Right forelimb (tissue), 1 donor: ENCODE measurements at regions not wholly inside any gene's neighbourhood (a gene's known extent, or its start where the extent isn't known, plus 50 kb on each side); places are given as distances from the start of the nearest gene placed in this dataset.
"Not testable (repeated sequence)": the region's sequence is repeated elsewhere in the genome, so short reads cannot be mapped to it uniquely, and the experiment has no call there.

Source experiments
- DNase-seq: peaks from one replicate; pipeline ENCODE4 v3.0.0-alpha.2; 2018

GRCh38 chr7:119745280-119745679, 527.7 kb upstream of the KCND2 start:
- not testable (repeated sequence) for DNase-seq

- DNase-seq: no peak
Measured at GRCh38 chr7:119748251-119748860, 524.6 kb upstream of the KCND2 start.

GRCh38 chr7:119748991-119749390, 524.0 kb upstream of the KCND2 start:
- DNase-seq: no peak

GRCh38 chr7:119756687-119757086, 516.3 kb upstream of the KCND2 start:
- no peak for DNase-seq

DNA sequence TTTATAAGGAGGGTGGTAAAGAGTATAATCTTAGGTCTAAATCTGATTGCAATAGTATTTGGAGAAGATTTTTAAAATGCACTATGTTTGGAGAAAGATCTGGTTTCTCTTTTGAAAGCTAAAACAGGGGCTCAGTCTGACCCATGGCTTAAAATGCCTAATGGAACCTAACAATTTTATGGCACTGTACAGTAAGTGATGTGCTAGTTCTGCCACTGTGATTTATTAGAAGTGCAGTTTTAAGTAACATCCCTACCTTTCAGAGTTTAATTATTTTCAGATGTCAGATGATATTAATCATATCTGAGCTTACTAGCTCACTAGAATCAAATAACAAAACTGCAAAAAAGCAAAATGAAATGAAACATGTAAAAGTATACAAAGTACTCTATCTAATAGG, 514.7 kb upstream of the KCND2 start:
- DNase-seq: no peak

GRCh38 chr7:119761776-119762175, 511.2 kb upstream of the KCND2 start:
- DNase-seq: no peak

GRCh38 chr7:119782286-119782685, 490.7 kb upstream of the KCND2 start:
- DNase-seq: no peak

- no peak for DNase-seq
Measured at GRCh38 chr7:119783799-119784198, 489.2 kb upstream of the KCND2 start.

GRCh38 chr7:119802147-119802546, 470.8 kb upstream of the KCND2 start:
- no peak for DNase-seq

DNA sequence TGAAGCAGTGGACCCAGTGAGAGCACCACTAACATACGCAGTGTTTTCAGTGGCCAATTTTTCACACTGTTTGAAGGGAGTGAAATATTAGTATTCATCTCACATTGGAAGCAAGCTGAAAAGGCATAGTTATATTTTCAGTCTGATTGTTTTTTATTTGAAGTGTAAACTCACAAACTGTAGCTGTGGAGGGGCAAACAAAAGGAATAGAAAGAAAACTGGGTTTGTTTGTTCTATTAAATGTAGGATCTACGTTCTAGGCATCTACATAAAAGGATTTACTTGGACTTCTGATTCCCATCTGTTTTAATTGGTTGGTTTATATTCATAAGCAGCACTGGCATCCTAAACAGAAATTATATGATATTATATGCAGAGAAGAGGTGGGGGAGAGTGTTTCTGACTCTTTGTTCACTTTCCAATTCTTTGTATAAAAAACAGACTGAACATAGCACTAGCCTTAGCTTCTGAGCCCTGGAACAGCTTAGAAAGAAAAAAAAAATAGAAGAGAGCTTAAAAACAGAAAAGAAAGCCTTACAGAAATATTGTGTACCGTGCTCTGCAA, 447.8 kb upstream of the KCND2 start:
- DNase-seq: no peak

GRCh38 chr7:119826547-119826946, 446.4 kb upstream of the KCND2 start:
- no peak for DNase-seq

- DNase-seq: no peak
Measured at GRCh38 chr7:119838444-119838843, 434.5 kb upstream of the KCND2 start.

GRCh38 chr7:119842337-119842736, 430.6 kb upstream of the KCND2 start:
- DNase-seq: no peak

GRCh38 chr7:119842786-119843185, 430.2 kb upstream of the KCND2 start:
- DNase-seq: no peak

DNA sequence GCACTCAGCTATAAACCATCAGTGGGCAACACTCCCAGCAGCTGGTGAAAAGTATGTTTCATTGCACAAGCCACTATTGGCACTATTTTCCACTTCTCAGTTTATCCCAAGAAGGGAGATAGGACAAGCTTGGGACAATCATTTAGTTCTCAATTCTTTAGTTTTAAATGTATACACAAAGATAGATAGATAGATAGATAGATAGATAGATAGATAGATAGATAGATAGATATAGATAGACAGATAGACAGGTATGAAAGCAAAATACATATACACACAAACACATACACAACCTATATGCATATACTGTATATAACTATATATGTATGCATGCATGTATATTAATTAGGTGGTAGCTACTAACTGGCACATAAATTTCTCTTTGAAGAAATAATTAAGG, 411.6 kb upstream of the KCND2 start:
- DNase-seq: no peak

- DNase-seq: no peak
Measured at GRCh38 chr7:119868387-119868786, 404.6 kb upstream of the KCND2 start.

- no peak for DNase-seq
Measured at GRCh38 chr7:119879835-119880234, 393.1 kb upstream of the KCND2 start.

DNA sequence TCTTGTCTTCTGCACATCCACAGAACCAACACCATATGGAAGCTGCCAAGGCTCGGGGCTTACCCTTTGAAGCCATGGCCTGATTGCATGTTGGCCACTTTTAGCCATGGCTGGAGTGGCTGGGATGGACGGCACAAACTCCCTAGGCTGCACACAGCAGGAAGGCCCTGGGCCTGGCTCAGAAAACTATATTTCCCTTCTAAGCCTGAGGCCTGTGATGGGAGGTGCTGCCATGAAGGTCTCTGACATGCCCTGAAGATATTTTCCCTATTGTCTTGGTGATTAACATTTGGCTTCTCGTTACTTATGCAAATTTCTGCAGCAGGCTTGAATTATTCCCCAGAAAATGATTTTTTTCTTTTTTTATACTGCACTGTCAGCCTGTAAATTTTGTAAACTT, 387.0 kb upstream of the KCND2 start:
- DNase-seq: no peak

DNA sequence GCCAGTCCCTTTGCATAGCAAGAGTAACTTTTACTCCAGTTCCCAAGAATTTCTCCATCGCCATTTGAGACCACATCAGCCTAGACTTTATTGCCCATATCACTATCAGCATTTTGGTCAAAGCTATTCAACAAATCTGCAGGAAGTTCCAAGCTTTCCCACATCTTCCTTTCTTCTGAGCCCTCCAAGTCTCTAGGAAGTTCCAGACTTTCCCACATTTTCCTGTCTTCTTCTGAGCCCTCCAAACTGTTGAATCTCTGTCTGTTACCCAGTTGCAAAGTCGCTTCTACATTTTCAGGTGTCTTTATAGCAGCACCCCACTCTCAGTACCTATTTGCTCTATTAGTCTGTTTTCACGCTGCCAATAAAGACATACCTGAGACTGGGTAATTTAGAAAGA, 386.4 kb upstream of the KCND2 start:
- DNase-seq: not testable (repeated sequence)

DNA sequence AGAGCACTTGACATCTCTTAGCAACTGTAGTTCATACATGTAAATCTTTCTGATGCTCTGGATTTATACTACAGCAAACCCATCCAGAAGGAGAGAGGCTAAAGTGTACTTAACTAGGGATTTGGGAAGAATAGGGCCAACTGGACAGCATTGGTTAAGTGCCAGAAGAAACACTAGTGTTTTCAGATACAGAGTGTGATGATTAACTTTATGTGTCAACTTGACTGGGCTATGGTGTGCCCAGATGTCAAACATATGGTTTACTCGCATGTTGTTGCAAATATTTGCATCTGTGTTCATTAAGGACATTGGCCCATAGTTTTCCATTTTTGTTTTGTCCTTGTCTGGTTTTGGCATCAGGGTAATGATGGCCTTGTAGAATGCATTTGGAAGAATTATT, 384.7 kb upstream of the KCND2 start:
- DNase-seq: no peak

DNA sequence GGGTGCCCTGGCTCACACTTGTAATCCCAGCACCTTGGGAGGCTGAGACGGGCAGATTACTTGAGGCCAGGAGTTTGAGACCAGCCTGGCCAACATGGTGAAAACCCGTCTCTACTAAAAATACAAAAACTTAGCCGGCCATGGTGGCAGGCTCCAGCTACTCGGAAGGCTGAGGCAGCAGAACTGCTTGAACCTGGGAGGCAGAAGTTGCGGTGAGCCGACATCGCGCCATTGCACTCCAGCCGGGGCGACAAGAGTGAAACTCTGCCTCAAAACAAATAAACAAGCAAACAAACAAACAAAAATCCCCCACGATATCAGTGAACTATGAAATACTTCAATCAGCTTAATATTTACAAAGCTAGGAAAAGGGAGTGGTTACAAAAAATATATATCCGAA, 382.3 kb upstream of the KCND2 start:
- no peak for DNase-seq

- no peak for DNase-seq
Measured at GRCh38 chr7:119895320-119895719, 377.7 kb upstream of the KCND2 start.

DNA sequence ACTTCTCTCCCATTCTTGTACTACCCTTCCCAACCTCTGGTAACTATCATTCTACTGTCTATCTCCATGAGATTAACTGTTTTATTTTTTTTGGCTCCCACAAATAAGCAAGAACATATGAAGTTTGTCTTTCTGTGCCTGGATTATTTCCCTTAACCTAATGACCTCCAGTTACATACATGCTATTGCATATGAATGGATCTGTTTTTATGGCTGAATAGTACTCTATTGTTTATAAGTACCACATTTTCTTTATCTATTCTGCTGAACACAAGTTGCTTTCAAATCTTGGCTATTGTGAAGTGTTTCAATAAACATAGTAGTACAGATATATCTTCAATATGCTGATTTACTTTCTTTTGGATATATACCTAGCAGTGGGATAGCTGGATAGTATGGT, 376.6 kb upstream of the KCND2 start:
- DNase-seq: no peak

DNA sequence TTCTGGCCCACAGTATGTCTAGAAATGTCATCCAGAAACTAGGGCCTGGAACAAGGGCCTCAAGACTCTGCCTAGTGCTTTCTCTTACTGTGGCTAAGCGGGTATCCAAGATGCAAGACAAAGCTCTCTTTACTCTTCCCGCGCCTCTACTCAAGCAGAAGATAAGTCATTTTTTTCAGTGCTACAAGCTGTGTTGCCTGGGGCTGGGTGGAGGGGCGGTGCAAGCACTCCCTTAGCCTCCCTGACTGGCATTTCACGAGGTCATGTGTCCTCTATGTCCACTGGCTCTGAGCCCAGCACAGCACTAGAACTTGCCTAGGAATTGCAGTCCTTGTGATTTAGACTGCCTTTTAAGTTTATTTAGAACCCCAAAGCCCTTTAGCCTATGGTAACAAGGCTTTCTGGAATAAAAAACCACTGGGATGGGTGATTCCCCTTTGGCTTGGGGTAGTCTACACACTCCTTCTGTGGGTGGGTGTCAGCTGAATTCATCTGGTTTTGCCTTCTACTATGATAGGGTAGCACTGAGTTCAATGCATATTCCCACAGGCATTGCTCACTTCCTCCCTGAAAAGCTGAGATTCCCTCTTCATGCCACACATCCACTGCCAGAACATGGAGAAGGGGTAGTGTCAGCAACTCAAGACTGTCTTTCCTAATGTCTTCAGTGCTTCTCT, 371.8 kb upstream of the KCND2 start:
- no peak for DNase-seq

DNA sequence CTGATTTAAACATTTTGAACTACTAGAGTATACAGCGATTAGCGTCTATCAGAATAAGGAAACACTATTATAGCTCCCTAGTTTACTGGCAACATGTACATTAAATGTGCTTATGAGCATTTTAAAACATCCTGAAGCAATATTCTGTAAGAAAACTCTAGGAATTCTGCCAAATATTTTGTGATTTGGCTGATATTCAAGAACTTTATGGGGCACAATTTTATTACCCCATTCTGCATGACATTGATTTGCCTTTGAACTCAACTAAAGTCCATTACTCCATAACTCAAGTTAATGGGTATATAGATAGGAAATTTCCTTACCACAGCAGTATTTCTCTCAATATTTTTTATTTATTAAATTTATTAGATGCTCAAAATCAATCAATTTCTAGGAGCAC, 369.9 kb upstream of the KCND2 start:
- no peak for DNase-seq
